ENCODE measurements at regions not wholly inside any gene's neighbourhood (a gene's known extent, or its start where the extent isn't known, plus 50 kb on each side); places are given as distances from the start of the nearest gene placed in this dataset.
"Not testable (repeated sequence)": the region's sequence is repeated elsewhere in the genome, so short reads cannot be mapped to it uniquely, and the experiment has no call there.

GRCh38 chr3:26763723-26764122 lies 141.2 kb downstream of the LRRC3B start:
- no peak for DNase-seq

- no peak for DNase-seq
Measured at GRCh38 chr3:26766031-26766430, 143.5 kb downstream of the LRRC3B start.

DNA sequence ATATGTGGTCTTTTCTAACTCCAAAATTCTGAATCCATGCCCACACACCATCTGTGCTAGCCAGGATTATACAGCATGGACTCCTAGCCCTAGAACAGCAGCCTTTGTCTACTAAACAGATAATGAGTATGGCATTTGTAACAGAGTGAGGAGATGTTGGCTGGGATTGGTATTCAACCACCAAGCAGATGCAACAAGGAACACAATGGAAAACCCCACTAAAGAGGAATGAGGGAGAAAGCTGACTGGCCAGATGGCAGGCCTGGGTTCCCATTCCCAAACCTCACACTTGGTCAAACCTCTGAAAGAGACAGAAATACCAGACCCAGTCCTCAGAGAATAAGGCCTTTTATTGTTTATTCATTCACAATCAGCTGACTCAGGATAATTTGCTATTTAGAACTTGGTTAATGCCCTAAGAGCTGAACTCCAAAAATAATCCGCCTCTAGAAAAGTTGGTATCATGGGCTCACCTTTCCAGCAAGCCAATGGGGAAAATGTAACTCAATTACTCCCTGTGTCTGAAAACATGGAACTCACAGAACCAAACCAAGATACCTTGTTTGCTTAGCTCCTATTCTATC lies 145.6 kb downstream of the LRRC3B start:
- no peak for DNase-seq

DNA sequence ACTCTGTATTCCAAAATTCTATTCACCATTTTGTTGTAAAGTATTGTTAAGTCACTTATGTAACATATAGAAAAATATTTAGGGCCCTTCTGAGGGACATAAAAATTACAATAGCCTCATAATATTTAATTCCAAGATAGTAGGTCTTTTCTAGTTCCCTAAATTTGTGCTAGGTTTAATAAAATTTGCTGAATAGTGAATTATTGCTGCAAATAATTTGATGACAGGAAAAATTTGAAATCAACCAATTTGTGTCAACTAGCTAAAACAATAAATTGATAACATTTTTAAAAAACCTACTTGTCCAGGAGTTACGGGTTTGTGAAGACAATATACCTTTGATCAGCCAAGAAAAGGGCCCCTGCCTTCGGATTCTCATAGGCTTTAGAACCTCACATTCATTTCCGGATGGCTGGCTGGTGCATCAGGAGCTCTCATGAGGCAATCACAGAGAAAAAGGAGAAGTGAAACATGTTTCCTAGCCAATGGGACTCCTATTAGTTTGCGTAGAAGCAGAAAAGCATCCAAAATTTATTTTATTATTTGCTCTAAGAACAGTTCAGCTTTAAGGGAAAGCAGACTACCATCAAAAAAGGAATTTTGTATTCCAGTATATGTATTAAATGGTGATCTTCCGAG lies 177.2 kb downstream of the LRRC3B start:
- DNase-seq = no peak

DNA sequence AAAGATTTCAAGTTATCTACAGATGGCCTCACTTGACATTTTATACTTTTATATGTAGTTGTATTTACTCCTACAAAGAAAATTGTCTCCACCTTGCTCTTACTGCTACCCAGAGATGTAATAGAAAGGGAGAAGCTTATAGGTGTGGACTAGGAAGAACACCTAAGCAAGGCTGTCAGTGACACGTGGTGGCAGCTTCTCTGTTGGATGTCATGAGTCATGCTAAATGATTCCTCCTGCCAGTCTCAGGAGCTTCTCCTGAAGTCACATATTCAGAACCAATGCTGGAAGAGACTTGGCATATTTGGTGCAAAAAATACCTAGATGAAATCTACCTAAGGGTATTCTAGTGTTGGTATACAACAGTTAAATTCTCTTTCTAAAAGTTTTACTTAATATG lies 184.7 kb downstream of the LRRC3B start:
- DNase-seq = no peak

- DNase-seq = no peak
Measured at GRCh38 chr3:26825454-26825853, 202.9 kb downstream of the LRRC3B start.

DNA sequence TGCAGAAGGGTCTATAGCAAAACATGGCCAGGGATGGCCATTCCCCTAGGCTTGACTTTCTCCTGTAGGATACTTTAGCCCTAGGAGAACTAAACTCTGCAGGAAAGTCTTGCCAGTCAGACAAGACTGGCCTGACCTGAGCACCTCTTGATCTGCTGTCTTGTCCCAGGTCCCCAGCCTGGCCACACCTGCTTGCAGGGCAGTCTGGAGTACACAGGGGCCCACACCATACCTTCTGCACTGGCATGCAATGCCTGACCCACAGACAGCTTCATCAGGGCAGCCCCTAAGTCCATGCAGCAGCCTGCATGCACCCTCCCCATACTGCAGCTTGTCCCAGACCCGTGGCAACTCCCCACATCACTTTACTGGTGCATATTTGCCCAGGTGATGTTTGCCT lies 204.6 kb downstream of the LRRC3B start:
- no peak for DNase-seq

GRCh38 chr3:26838026-26838425 lies 215.5 kb downstream of the LRRC3B start:
- DNase-seq = no peak

- no peak for DNase-seq
Measured at GRCh38 chr3:26839001-26839400, 216.4 kb downstream of the LRRC3B start.

- DNase-seq = no peak
Measured at GRCh38 chr3:26840272-26840870, 217.8 kb downstream of the LRRC3B start.

GRCh38 chr3:26845194-26845593 lies 222.6 kb downstream of the LRRC3B start:
- no peak for DNase-seq

- no peak for DNase-seq
Measured at GRCh38 chr3:26847680-26848079, 225.1 kb downstream of the LRRC3B start.

DNA sequence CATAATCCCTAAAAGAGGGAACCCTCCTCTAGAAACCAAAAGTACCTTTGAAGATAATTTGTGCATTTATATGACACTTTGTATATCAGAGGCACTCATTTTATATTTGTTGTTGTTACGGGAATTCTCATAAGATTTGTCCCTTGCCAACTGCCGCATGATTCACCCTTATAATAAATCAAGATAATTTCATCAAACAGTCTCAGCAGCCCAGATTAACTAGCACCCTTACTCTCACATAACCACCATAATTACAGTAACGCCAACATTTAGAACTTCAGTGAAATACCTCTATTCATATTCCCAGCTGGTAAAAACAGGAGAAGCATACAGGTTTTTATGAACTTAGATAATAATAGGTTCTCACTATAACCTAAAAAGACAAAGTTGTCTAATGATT lies 271.9 kb downstream of the LRRC3B start:
- no peak for DNase-seq

GRCh38 chr3:26915208-26915607 lies 292.6 kb downstream of the LRRC3B start:
- DNase-seq = no peak

DNA sequence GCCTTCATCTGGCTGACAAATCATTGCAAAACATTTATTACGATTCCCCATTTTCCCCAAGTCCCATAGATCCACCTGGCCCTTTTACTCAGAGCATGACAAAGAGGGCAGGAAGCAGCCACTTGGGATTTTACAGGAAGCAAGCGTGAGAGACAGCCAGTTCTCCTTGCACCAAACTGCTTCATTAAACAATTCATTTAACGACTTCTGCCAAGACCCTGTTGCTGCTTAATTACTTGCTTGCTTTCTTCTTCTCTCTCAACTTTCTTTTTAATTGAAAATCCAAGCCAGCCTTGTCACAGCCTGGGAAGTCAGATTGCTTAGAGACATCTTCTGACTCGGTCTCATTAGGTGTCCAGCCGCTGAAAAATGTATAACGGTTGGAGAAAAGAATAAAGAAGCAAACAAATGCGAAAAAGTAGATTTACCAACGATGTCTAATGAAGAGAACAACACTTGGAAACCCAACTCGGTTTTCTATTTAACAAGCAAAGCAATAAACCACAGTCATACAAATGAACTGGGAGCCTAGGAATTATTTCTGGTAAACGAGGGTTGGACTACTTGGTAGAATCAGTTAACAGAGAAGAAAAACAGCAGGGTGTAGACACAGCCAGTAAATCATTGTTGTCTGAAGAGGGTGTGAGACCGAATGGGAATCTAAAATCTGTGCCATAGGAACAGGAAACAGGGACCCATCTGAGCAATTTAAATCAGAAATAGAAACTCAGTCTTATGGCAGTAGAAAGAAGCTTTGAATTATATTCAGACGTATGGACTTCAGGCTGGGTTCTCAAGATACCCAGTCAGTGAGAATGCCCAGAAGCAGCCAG lies 298.3 kb downstream of the LRRC3B start:
- no peak for DNase-seq

GRCh38 chr3:26931896-26932295 lies 309.3 kb downstream of the LRRC3B start:
- DNase-seq = peak; percentile 6

DNA sequence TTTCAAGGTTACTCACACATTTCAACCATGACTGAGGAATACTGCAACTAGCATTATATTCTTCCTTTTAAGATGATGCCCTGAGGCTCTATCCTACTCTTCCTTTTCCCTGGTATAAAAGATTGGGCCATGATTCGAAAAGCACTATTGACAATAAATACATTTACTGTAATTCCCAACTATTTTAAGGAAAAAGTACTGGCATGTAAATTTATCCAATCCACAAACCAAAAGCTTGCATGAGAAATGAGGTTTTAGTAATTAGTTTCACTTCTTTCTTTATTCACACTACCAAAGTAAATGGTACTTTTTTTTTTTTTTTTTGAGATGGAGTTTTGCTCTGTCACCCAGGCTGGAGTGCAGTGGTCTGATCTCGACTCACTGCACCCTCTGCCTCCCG lies 310.2 kb downstream of the LRRC3B start:
- no peak for DNase-seq

GRCh38 chr3:26945480-26945879 lies 322.9 kb downstream of the LRRC3B start:
- not testable (repeated sequence) for DNase-seq

DNA sequence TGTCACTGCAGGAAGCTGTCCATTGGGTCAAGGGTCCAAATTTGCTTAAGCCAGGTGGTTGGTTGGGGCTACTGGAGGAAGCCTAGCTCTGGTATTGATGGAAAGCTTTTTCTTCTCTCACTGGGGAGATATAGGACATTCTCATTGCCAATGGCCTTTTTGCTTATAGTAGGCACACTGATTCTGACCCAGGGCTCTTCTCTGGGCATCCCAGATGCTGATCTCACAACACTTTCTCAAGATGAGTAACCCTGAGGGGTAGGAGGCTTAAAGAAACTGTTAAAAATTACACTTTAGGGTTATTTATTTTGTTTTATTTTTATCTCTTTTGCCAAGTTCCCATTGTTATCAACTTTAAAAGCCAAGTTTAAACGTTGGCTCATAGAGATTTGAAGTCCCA lies 337.8 kb downstream of the LRRC3B start:
- DNase-seq = no peak

DNA sequence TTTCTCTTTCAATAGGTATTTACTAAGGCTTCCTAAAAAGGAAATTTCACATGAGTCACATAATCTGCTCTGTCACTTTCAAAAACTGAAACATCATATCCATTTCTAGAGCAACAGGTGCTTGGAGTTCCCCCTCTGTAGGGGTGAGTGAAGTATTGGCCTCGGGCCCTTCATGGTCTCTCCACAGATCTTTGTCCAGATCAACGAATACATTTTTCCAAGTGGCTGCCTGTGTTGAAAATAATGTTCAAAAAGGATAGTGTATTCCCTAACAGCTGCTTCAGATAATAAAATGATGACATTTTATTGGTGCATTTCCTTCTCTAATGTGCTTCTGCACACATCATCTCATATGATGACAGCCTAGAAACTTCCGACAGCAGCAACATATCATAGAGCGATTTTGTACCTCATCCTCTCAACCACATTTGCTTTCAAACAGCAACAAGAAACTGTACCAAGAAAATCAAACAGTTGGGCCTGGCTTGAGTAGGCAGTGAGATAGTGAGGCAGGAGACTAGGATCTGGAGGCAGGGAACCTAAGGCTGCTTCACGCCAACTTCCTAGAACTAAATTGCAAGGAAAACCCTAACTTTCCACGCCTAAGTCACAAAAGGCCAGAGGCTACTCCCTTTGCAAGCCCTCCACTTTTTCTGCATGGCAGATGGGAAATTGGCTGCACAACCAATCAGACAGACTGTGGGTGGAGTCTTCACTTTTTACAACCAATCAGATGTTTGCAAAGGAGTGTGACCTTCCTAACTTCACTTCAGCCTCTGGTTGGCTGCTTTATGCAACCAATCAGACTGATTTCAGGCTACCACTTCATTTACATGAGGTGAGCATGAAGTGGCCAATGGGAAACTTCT lies 340.2 kb downstream of the LRRC3B start:
- DNase-seq = no peak

DNA sequence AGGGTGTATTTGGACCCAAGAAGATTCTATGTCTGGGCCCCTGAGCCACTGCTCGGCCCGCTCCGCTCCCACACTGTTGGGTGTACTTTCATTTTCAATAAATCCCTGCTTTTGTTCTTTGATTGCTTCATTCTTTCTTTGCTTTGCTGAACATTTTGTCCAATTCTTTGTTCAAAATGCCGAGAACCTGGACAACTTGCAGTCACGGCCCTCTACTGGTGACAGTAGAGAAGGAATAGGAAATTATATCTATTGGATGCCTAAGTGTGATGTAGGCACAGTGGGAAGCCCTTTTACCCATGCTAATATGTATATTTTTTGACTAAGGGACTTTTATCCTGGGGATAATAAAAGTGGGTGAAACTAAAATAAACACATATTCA lies 340.8 kb downstream of the LRRC3B start:
- DNase-seq = peak; percentile 1

GRCh38 chr3:26964313-26964712 lies 341.7 kb downstream of the LRRC3B start:
- DNase-seq = peak; percentile 31

GRCh38 chr3:26964836-26965235 lies 342.3 kb downstream of the LRRC3B start:
- DNase-seq = peak; percentile 39
